Gastrocnemius medialis (tissue), 4 donors: ENCODE measurements at regions not wholly inside any gene's neighbourhood (a gene's known extent, or its start where the extent isn't known, plus 50 kb on each side); places are given as distances from the start of the nearest gene placed in this dataset.
"Not testable (repeated sequence)": the region's sequence is repeated elsewhere in the genome, so short reads cannot be mapped to it uniquely, and the experiment has no call there.

Experiments used
- ATAC-seq, 2 donors: fragments of 150-250 bp; one replicate each; pipeline ENCODE4 v1.9.1; 2016
- DNase-seq, 2 donors: peaks; one replicate each; pipeline ENCODE4 v3.0.0-alpha.2; 2019
- H3K27ac ChIP-seq, 4 donors: fragments of 200-600 bp; sonication (generic); 1 replicate in 1 of 4; 2 replicates in 3 of 4; pipeline ENCODE4 v1.5.1; 2016 to 2018; ENCODE audit warnings: mild to moderate bottlenecking in 2 of 4, moderate library complexity in 1 of 4
- H3K27me3 ChIP-seq, 3 donors: fragments of 200-600 bp; sonication (generic) in 2 of 3; 1 replicate in 1 of 3; 2 replicates in 2 of 3; pipeline versions ENCODE4 v1.5.1 to v1.6.0; 2016 to 2019; ENCODE audit warnings: mild to moderate bottlenecking in 1 of 3, moderate library complexity in 1 of 3
- H3K36me3 ChIP-seq, 2 donors: fragments of 200-600 bp; sonication (generic) in 1 of 2; one replicate each; pipeline ENCODE4 v1.5.1; 2017 to 2018
- H3K4me1 ChIP-seq, 2 donors: fragments of 200-600 bp; sonication (generic) in 1 of 2; one replicate each; pipeline ENCODE4 v1.5.1; 2016 to 2017; ENCODE audit warnings: mild to moderate bottlenecking in 2 of 2
- H3K4me3 ChIP-seq, 4 donors: fragments of 200-600 bp; sonication (generic) in 3 of 4; 1 replicate in 1 of 4; 2 replicates in 3 of 4; pipeline ENCODE4 v1.5.1; 2016 to 2019; ENCODE audit warnings: mild to moderate bottlenecking in 2 of 4
- H3K9me3 ChIP-seq, 3 donors: fragments of 200-600 bp; sonication (generic) in 2 of 3; 1 replicate in 1 of 3; 2 replicates in 2 of 3; pipeline ENCODE4 v1.5.1; 2016 to 2019
- POLR2A ChIP-seq, 2 donors: fragments of 450-650 bp; IDR thresholded peaks; one replicate each; pipeline ENCODE4 v1.6.1; 2017; ENCODE audit warnings: antibody characterized with exemption in 2 of 2, mild to moderate bottlenecking in 2 of 2, moderate library complexity in 2 of 2
- in situ Hi-C, 4 donors: fragments of 200-750 bp; cut with MboI; loops; one replicate each; pipeline versions ENCODE4 v1.15.0 to v1.8.0; 2017; ENCODE audit warnings: low sequenced_read_pairs in 4 of 4
- intact Hi-C: fragments of 100-400 bp; cut with DNase I; formaldehyde crosslinking; loops from one replicate; pipeline ENCODE4 v1.15.1; 2023; ENCODE audit warnings: low total_unique reads
- TF ChIP-seq, protein P1 (sequence below), 5 experiments: fragments of 450-650 bp in 3 of 5; fragments of 200-600 bp in 2 of 5; sonication (generic) in 2 of 5; IDR thresholded peaks in 4 of 5; conservative IDR thresholded peaks in 1 of 5; 1 replicate in 4 of 5; 2 replicates in 1 of 5; pipeline ENCODE4 v1.5.1; 2016 to 2019; ENCODE audit warnings: antibody characterized with exemption in 5 of 5, mild to moderate bottlenecking in 3 of 5, moderate library complexity in 3 of 5

DNA sequence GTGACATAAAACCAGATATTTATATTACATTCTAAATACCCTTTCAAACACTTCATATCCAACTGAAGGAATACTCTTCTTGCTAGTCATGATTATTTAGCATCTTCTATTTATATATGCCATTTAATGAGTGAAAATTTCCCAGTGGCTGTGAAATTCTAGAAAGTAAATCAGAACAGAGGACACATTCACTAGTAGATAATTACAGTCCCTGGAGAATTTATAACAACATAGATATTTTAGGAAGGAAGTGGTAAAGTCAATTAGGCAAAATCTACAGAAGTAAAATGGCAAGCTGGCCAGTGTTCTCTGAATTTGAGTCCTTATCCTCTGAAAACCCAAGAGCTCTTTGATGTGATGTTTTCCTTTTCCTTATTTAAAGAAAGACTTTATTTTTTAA, 121.8 kb downstream of the PMAIP1 start:
- Histone ChIP-seq H3K4me3 (no peak overlapping the region), H3K9me3 (no peaks in the 10 kb centered on the region), H3K27me3 (no peaks in the 10 kb centered on the region), H3K27ac (no peak overlapping the region), H3K36me3 (no peaks in the 10 kb centered on the region), H3K4me1 (no peaks in the 10 kb centered on the region)
- no peak for DNase-seq
- ATAC-seq: no peak
- in situ Hi-C loops (no loop called here), intact Hi-C loops (no loop called here)
- no peak for TF ChIP-seq POLR2A (IDR thresholded peaks at IDR 0.05)

DNA sequence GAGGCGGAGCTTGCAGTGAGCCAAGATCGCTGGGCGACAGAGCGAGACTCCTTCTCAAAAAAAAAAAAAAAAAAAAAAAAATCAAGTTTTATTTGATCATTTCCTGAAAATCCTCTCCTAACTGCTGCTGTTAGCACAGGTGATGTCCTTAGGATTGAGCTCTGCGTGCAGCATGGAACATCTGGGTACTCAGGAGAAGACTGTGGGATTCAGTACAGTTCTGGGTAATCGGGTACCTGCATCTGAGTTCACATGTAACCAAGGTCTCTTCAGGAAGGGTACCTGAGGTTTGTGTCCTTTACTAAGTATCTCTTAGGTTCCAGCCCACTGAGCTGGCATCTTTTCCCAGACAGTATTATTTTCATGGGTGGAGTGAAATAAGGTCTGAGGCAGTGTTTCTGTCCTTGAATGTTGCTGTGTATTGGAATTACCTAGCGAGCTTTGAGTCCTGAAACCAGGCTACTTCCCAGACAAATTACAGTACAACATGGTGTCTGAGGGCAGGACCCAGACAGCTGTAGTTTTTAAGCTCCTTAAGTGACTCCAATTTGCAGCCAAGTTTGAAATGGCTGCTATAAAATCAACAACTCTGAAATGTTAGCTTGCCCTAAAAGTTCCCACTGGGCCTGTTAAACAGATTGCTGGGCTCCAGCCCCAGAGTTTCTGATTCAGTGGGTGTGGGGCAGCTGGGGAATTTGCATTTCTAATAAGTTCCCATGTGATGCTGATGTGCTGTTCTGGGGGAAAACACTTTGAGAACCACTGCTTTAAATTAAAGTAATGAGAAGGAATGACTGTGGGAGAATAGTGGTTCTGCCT, 120.5 kb downstream of the PMAIP1 start:
- DNase-seq (no peak), ATAC-seq (no peak)
- Histone ChIP-seq H3K9me3 (no peaks in the 10 kb centered on the region), H3K4me3 (no peak overlapping the region), H3K27me3 (no peaks in the 10 kb centered on the region), H3K36me3 (no peaks in the 10 kb centered on the region), H3K27ac (no peak overlapping the region), H3K4me1 (no peaks in the 10 kb centered on the region)
- TF ChIP-seq POLR2A (IDR thresholded peaks at IDR 0.05): no peak
- TF ChIP-seq, protein P1, sequence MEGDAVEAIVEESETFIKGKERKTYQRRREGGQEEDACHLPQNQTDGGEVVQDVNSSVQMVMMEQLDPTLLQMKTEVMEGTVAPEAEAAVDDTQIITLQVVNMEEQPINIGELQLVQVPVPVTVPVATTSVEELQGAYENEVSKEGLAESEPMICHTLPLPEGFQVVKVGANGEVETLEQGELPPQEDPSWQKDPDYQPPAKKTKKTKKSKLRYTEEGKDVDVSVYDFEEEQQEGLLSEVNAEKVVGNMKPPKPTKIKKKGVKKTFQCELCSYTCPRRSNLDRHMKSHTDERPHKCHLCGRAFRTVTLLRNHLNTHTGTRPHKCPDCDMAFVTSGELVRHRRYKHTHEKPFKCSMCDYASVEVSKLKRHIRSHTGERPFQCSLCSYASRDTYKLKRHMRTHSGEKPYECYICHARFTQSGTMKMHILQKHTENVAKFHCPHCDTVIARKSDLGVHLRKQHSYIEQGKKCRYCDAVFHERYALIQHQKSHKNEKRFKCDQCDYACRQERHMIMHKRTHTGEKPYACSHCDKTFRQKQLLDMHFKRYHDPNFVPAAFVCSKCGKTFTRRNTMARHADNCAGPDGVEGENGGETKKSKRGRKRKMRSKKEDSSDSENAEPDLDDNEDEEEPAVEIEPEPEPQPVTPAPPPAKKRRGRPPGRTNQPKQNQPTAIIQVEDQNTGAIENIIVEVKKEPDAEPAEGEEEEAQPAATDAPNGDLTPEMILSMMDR (IDR thresholded peaks at IDR 0.05 in 4 of 5, conservative IDR thresholded peaks at IDR 0.05 in 1 of 5): no peak
- intact Hi-C loops: no loop called here
- in situ Hi-C loops: no loop called here

DNA sequence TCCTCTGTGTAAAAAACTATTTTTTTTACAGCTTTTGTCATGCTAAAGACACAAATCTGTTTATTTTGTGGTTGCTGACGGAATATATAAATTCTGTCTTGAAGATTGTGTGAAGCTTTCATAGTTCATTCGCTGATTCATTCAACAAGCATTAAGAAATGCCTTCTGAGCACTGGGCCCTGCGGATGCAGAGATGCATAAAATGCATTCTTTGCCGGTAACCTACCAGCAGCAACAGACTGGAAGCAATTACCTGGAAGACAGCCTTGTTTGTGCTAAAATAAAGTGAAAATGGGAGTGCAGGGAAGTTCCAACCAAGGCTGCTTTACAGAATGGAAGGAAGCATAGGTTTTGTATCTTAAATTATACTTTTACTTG, 119.7 kb downstream of the PMAIP1 start:
- in situ Hi-C loops: no loop called here
- ATAC-seq: no peak
- H3K36me3 ChIP-seq: no peaks in the 10 kb centered on the region

DNA sequence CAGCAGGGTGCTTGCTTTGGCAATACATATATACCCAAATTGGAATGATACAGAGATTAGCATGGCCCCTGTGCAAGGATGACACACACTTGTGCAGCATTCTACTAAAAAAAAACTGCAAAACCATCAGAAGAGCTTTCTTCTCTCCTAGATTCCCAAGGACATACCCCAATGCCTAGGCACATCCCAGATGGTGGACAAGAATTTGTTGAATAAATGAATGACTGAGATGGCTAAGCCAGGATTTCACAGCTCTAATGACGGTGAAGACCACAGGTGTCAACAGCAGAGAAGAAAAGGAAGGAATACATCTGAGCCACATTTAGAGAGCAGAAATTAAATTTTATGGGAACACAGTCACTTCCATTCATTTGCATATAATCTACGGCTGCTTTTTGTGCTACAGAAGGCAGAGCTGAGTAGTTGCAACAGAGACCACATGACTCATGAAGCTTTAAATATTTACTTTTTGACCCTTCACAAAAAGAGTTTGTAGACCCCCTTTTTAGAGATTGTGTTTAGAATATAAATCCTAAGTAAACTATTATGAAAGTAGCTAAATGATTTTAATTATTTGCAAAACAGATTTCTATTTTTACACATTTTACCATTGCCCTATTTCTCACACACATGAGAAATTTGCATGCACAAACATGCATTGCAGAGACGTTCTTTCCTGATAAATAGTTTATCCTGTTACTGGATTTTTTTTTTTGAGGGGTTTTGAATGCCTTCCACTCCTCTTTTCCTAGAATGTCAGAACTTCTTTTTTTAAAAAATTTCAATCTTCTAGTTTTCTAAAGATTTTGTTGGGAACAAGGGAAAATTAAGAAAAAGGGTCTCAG, 119.0 kb downstream of the PMAIP1 start:
- intact Hi-C loops: no loop called here
- Histone ChIP-seq H3K4me3 (no peak overlapping the region), H3K9me3 (no peaks in the 10 kb centered on the region), H3K4me1 (no peaks in the 10 kb centered on the region), H3K36me3 (no peaks in the 10 kb centered on the region), H3K27me3 (no peaks in the 10 kb centered on the region), H3K27ac (no peak overlapping the region)
- no peak for DNase-seq
- in situ Hi-C loops: no loop called here
- no peak for ATAC-seq
- TF ChIP-seq, protein P1 (IDR thresholded peaks at IDR 0.05 in 4 of 5, conservative IDR thresholded peaks at IDR 0.05 in 1 of 5): no peak
- TF ChIP-seq POLR2A (IDR thresholded peaks at IDR 0.05): no peak

More for the DNA sequence above, 119.7 kb downstream of the PMAIP1 start:
- intact Hi-C loops: no loop called here
- no peaks in the 10 kb centered on the region for H3K27me3 ChIP-seq
- no peaks in the 10 kb centered on the region for H3K9me3 ChIP-seq
- no peak overlapping the region for H3K4me3 ChIP-seq
- H3K27ac ChIP-seq: no peak overlapping the region
- no peak for DNase-seq
- no peaks in the 10 kb centered on the region for H3K4me1 ChIP-seq
- no peak for TF ChIP-seq POLR2A (IDR thresholded peaks at IDR 0.05)
- TF ChIP-seq, protein P1 (IDR thresholded peaks at IDR 0.05 in 4 of 5, conservative IDR thresholded peaks at IDR 0.05 in 1 of 5): no peak

DNA sequence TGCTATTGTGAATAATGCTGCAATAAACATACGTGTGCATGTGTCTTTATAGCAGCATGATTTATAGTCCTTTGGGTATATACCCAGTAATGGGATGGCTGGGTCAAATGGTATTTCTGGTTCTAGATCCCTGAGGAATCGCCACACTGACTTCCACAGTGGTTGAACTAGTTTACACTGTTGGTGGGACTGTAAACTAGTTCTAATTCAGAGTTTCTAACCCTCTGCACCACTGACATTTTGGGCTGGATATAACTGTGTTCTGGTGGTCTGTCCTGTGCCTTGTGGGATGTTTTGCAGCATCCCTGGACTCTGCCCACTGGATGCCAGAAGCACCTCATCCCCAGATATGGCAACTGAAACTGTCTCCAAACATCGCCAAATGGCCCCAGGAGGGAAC, 118.3 kb downstream of the PMAIP1 start:
- H3K27me3 ChIP-seq, intact Hi-C loops, H3K27ac ChIP-seq, H3K4me1 ChIP-seq, H3K4me3 ChIP-seq, H3K36me3 ChIP-seq, ATAC-seq, in situ Hi-C loops, DNase-seq, H3K9me3 ChIP-seq: not testable (repeated sequence)
